GM11168 (cell line): ENCODE measurements at regions not wholly inside any gene's neighbourhood (a gene's known extent, or its start where the extent isn't known, plus 50 kb on each side); places are given as distances from the start of the nearest gene placed in this dataset.

Experiments
- in situ Hi-C: fragments of 300-500 bp; cut with MboI; formaldehyde crosslinking; loops from one replicate; pipeline ENCODE4 v1.12.0; 2022; ENCODE audit warnings: low sequenced_read_pairs; ENCODE audit not compliant: unreplicated experiment

DNA sequence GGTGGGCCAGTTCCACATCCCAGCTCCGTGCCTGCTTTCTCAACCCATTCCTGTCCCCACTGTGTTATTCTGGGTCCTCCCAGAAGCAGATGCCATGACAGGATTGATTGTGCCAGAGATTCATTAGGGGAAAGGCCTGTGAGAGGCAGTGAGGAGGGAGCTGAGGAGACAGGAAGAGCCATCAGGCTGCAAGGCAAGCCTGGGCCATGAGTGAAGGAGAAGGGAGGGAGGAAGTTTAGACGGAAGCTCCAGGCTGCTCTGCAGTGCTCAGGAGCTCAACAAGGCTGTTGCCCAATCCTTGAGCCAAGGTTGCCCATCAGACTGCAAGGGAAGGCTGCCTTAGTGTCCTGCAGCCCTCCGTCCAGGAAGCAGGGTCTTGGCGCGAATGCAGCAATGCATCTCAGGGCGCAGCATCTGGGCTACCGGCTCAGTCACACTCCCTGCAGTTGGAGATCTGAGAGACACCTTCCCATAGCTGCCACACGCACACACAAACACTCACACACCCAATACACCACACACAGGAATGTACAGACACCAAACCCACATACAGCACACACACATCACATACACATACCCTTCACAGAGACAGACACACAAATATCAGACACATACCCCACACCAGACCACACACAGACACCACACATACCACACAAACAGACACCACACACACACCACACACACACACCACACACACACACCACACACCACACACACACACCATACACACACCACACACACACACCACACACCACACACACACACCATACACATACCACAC is 139.5 kb upstream of the NDUFV2 start:
- in situ Hi-C loops, result no loop called here

DNA sequence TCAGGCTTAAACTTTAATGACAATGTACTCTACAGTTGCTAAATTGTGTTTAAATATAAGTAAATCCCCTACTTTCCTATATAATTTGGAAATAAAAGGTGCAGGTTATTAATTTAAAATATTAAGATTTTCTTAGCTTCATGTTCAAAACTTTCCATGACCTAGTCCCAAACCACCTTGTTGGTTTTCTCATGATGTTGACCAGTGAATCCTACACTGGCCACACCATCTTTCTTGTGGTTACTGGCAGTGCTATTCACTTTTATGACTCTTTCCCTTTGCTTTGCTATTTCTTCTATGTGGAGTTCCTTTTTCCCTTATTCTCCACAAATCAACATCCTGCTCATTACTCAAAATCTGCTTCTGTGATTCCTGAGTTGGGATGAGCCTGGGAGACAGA is 138.6 kb upstream of the NDUFV2 start:
- in situ Hi-C loops, result no loop called here

DNA sequence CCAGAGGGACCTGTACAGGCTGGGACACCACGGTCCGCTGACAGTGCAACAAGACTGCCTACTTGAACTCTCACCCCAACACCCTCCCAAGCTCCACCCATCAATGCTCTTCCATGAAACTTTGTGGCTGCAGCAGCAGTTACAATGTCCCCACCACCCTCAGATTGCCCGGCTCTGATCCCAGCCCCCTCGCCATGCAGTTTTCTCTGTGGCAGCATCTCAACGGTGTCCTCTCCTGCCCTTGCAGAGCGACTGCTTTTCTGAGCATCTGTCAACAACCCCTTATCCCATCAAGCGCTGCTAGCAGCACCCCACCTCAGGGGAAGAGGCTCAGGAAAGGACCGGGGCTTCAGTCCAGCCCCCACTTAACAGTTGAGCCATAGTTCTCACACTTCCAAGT is 137.1 kb upstream of the NDUFV2 start:
- in situ Hi-C loops, result no loop called here

DNA sequence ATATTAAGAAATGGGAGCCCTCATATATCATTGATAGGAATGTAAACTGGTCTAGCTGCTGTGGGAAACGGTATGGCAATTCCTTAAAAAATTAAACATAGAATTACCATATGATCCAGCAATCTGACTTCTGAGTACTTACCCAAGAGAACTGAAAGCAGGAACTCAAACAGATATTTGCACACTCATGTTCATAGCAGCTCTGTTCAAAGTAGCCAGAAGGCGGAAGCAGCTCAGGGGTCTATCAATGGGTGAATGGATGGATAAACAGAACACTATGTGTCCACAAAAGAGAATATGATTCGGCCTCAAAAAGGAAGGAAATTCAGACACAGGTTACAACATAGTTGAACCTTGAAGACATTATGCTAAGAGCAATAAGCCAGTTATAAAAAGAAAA is 135.7 kb upstream of the NDUFV2 start:
- in situ Hi-C loops, result no loop called here

DNA sequence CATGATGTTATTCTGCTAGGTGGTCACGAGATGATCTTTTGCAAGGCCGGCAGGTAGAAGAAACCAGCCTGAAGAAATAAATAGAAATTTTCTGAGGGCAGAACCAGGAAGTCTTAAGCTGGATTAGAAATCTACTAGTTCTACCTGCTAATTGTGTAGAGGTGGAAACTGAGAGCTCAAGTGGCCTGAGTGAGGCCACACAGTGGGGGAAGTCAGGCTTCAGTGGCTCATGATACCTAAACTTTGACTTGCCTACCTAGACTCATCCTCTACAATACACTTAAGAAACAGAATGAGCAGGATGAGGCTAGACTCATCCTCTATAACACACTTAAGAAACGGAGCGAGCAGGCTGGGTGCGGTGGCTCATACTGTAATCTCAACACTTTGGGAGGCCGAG is 134.9 kb upstream of the NDUFV2 start:
- in situ Hi-C loops, result no loop called here

DNA sequence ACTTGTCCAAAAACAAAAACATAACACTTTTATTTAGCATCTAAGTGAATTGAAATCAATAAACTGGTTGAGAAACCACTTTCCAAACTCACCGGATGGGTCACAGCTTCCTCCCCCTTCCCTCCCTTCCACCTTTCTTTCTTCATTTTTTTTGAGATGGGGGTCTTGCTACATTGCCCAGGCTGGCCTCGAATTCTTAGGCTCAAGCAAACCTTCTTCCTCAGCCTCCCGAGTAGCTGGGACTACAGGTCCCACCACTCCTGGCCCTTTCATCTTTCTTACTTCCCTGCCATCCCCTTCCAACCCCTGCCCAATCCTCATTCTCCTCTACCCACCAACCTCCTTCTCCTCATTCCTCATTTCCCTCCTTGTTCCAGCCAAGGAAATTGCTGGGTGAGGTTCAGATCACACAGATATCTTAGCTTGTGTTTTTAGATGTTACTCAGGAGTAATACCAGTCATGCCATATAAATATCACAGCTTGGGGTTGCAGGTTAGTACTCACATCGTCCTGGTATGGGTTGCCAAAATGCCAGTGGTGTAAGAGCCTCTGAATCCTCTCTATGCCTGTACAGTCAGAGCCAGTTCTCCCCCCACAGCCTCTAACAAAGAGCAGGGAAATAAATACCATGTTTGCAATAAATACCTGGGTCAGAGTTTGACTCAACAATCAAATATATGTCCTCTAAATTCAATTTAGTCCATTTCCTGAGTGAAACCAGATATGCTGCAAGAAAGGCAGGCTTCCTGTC is 132.7 kb upstream of the NDUFV2 start:
- in situ Hi-C loops, result no loop called here

DNA sequence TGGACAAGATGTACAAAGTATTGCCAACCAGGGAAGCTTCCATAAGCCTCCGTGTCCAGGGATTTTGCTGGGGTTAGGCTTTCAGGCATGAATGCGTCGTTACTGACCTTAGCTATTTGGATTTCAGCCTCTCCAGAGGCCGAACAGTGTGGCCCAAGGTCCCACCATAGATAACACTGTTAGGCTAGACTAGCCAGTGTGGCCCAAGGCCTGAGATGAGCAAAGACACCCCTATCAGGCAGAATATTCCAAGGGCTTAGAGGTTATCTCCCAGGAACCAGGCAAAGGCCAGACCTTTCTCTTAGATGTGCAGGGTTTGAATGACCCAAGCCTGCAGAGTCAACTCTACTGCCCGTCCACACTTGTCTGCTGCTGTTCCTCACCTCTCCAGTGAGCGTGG is 131.7 kb upstream of the NDUFV2 start:
- in situ Hi-C loops, result no loop called here

DNA sequence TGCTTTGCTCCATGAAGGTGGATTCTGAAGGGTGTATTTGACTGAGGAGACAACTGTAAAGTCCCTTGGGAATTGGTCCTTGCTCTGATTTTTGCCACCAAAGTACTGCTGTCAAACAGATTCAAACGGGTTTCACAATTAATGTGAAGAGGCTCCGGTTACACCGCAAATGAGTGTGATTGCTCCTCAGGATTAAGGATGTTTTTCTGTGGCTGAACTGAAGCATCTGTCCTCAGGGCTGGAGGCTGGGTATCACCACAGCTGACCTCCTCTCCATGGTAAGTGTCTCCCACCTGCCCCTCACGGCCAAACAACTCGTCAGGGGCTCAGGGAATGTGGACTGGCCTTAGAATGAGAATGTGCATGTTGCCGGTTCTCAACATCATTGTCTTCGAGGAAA is 130.4 kb upstream of the NDUFV2 start:
- in situ Hi-C loops, result no loop called here

DNA sequence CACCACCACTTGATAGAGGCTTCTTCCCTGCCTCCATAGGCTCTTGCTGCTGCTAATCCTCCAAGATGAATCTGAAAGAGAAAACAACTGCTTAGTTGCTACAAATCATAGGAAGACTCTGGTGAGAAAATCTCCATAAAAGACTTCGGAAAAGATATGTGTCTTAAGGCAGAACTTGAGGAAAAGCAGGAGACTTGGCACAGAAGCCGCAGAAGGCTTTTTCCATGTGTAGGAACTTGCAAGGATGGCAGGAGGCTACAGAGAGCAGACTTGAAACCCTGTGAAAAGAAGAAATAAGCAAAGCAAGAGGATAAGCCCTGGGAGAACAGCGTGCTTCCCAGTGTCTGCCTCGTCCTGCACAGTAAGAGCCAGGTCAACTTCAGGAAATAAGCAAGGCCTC is 128.2 kb upstream of the NDUFV2 start:
- in situ Hi-C loops, result no loop called here

DNA sequence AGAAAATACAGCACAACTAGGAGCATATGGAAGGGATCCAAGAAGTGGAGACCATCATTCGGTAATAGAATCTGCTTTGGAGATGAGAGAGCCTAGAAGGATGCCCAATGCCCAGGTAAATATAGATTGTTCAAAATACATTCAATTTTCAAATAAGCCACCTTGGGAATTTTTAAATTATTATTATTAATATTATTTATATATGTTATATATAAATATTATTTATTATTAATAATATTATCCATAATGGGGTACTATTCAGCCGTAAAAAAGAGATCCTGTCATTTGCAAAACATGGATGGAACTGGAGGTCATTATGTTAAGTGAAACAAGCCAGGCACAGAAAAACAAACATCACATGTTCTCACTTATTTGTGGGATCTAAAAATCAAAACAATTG is 127.8 kb upstream of the NDUFV2 start:
- in situ Hi-C loops, result loop anchor here (5.0 kb wide), 1 partner anchor 307 kb away; no protein-coding TSS in a partner anchor

DNA sequence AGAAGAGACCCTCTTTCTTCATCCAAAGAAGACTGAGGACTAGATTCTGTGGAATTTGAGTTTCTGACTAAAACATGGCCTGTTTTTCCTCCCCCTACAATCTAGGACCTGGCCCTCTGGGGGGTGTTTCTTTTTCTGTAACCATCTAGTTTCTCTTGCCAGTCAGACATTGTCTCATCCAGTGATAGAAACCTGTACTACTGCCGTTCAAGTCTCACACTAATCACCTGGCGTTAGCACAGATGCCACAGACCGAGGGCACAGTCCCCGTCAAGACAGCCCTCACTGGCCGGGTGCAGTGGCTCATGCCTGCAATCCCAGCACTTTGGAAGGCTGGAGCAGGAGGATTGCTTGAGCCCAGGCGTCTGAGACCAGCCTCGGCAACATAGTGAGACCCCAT is 126.9 kb upstream of the NDUFV2 start:
- in situ Hi-C loops, result loop anchor here (5.0 kb wide), 1 partner anchor 308 kb away; no protein-coding TSS in a partner anchor

DNA sequence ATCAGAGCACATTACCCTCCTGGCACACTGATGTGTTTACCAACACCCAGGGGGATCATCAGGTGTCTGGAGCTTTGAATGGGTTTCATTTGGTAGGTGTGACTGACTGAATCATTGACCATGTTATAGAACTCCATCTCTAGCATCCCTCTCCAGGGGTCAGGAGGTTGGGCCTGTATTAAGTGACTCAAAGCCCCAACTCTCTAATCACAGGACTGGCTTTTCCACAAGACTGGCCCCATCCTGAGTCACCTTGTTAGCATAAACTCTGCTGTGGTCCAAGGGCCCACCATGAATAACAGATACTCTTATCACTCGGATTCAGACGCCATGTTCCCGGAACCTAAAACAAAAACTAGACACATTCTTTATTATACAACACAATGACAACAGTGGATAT is 125.9 kb upstream of the NDUFV2 start:
- in situ Hi-C loops, result loop anchor here (5.0 kb wide), 1 partner anchor 309 kb away; no protein-coding TSS in a partner anchor

DNA sequence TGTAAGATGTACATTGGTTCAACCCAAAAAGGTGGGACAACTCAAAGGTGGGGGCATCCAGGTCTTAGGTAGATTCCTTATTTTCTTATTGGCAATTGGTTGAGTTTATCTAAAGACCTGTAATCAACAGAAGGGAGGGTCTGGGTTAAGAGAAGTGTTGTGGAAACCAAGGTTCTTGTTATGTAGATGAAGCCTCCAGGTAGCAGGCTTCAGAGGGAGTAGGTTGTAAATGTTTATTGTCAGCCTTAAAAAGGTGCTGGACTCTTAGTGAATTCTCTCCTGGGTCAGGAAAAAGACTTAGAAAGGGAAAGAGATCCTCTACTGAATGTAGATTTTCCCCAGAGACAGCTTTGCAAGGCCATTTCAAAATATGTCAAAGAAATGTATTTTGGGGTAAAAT is 125.3 kb upstream of the NDUFV2 start:
- in situ Hi-C loops, result loop anchor here (5.0 kb wide), 1 partner anchor 310 kb away; no protein-coding TSS in a partner anchor

DNA sequence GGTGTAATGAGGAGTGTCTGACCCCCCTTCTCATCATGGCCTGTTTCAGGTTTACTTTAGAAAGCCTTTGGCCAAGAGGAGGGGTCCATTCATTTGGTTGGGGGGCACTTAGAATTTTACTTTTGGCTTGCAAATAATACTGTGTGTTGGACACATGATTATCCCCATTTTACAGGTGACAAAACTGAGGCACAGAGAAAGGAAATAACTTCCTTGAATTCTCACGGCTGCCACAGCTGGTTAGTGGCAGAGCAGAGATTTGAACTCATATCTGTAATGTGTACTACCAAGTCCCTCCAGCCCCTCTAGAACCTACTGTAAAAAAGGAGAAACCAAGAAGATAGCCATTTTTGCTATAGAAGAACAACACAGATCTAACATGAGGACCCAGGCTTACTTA is 124.8 kb upstream of the NDUFV2 start:
- in situ Hi-C loops, result loop anchor here (5.0 kb wide), 1 partner anchor 310 kb away; no protein-coding TSS in a partner anchor

DNA sequence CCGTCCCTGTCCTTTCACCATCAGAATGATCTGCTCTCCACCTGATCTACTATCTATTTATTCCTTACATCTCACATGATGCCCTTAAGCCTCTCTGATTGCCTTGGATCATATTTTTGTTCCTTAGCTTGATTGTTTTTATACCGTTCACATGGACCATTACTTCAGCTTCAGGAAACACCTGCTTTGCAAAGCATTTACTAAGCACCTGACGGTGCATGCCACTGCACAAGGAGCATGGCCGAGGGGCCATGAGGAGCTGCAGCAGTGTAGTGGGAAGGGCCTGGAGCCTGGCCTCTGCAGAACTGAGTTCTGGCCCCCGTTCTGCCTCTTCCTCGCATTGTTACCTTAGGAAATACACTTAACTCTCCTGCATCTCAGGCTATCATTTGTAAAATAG is 124.1 kb upstream of the NDUFV2 start:
- in situ Hi-C loops, result loop anchor here (5.0 kb wide), 1 partner anchor 311 kb away; no protein-coding TSS in a partner anchor

DNA sequence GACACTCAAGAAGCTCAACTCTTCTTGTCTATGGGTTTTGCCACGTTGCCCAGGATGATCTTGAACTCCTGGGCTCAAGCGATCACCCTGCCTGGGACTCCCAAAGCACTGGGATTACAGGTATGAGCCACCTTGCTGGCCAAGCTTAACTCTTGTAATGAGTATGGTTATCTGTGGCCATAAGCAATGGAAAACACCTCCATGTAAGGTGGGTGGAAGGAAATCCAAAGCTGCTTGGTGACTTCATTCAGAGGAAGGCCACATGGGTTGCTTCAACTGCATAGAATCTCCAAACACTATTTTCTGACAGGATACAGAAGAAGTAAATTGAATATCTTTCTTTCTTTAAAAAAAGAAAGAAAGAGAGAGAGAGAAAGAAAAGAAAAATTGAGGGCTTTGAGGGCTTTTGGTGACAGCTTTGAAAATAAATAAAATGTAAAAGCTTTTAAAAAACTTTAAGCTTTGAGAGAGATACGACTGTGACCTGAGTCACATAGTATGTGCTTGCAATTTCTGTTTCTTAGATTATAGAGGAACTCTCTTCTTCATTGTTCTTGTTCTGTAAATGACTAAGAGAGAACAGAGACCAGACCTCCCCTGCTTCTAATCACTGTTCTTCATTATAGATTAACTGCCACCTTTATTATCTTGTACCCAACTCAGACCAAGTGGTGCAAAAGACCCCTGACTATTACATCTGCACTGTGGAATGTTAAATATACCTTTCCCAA is 123.1 kb upstream of the NDUFV2 start:
- in situ Hi-C loops, result loop anchor here (5.0 kb wide), 1 partner anchor 312 kb away; no protein-coding TSS in a partner anchor

DNA sequence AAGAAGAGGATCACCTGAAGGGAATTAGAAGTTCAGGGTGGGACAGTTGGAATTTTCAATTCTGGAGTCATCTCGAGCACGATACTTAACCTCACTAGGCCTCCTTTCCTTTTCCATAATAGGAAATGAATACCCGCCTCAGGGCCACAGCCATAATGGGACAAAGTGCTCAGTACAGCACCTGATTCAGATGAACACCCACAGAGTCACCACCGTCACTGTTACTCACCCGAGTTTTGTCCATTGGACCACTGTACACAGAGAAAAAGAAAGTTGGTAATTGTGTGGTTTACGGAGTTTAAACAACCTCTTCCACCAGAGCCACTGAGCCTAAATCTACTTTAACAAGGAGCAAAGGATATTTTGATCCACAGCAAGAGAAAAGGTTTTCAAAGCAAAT is 122.0 kb upstream of the NDUFV2 start:
- in situ Hi-C loops, result no loop called here

DNA sequence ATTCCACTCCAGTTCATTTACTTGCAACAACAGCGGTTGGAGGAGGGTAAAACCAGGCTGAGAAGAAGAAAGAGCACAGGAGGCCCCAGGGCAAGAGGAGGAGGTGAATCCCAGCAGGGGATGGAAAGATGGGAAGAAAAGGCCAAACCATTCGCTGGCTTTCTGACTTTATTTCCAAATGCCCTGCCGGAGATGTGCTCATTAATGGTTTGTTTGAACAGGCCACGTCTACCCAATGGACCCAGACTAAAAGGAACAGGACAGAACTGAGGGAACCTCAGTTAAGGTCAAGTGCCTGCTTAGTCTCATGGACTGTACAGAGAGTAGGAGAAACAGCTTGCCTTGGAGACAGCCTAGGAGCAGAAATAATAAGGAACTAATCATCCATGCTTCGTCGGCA is 121.6 kb upstream of the NDUFV2 start:
- in situ Hi-C loops, result no loop called here

DNA sequence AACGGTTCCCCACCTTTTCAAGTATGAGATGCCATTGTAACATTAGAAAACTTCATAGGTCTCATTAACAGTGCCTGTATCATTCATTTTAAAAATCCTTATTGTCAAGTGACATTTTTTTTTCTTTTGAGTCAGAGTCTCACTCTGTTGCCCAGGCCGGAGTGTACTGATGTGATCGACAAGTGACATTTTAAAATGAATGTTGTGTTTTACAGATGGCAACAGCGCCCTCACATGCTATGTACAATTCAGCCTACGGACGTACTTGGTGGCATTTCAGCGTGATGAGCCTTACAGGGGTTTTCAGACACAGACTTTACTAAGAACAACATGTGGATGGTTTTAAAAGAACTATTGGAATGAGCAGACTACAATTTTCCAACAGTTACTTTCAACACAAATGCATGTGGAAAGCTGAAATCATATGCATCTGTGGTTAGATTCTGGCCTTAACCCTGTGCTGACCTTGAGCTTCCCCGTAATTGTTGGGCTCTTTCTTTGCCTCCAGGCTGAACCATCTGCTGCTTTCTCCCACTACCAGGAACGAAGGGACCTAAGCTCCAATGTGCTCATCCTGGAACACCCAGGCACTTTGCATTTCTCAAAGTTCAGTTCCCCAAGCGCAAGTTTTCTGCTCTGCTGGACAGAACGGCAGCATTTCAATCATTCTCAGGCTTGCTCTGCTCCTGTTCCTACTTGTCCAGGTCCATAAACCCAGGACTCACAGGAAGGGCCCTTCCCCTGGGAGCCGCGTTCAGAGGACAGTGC is 119.9 kb upstream of the NDUFV2 start:
- in situ Hi-C loops, result no loop called here

DNA sequence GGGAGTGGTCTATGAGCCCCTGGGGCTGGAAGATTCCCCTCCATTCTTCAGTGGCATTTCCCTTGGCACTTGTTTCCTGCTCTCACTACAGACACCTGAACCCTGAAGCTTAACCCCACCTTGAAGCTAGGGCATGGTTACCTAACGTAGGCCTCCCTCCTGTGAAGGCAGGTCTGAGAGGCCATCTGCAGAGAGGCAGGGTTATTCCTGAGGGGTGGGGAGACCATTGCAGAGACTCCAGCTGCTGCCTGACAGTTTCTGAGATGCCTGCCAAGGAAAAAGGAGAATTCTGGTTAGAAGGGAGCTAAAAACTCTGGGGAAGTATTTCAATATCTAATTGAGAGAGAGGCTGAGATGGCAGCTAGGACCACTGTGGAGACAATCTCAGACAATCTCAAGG is 119.3 kb upstream of the NDUFV2 start:
- in situ Hi-C loops, result no loop called here
